NCI-H226 (cell line): ENCODE measurements at regions not wholly inside any gene's neighbourhood (a gene's known extent, or its start where the extent isn't known, plus 50 kb on each side); places are given as distances from the start of the nearest gene placed in this dataset.
"Not testable (repeated sequence)": the region's sequence is repeated elsewhere in the genome, so short reads cannot be mapped to it uniquely, and the experiment has no call there.

ENCODE experiments used
- DNase-seq: peaks from one replicate; pipeline ENCODE4 v3.0.0-alpha.2; 2015

DNA sequence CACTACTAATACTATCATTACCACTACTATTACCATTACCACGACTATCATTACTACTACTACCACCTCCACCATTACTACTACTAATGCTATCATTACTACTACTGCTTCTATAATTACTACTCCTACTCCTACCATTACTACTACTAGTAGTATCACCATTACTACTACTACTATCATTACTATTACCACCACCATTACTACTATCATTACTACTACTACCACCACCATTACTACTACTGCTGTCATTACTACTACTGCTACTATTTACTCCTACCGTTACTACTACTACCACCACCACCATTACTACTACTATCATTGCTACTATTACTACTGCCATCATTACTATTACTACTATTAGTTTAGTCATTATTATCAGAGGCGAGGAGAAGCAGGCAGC lies 140.9 kb upstream of the KCNJ15 start:
- no peak for DNase-seq

- DNase-seq, result no peak
These were observed 137.0 kb upstream of the KCNJ15 start for GRCh38 chr21:38119793-38120192.

DNA sequence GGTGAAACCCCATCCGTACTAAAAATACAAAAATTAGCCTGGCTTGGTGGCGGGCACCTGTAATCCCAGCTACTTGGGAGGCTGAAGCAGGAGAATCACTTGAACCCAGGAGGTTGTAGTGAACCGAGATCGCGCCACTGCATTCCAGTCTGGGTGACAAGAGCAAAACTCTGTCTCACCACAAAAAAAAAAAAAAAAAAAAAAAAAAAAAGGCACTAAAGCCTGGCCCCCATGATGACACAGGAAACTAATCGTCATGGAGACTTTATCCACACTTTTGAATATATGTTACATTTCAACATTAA lies 136.2 kb upstream of the KCNJ15 start:
- DNase-seq, result not testable (repeated sequence)

DNA sequence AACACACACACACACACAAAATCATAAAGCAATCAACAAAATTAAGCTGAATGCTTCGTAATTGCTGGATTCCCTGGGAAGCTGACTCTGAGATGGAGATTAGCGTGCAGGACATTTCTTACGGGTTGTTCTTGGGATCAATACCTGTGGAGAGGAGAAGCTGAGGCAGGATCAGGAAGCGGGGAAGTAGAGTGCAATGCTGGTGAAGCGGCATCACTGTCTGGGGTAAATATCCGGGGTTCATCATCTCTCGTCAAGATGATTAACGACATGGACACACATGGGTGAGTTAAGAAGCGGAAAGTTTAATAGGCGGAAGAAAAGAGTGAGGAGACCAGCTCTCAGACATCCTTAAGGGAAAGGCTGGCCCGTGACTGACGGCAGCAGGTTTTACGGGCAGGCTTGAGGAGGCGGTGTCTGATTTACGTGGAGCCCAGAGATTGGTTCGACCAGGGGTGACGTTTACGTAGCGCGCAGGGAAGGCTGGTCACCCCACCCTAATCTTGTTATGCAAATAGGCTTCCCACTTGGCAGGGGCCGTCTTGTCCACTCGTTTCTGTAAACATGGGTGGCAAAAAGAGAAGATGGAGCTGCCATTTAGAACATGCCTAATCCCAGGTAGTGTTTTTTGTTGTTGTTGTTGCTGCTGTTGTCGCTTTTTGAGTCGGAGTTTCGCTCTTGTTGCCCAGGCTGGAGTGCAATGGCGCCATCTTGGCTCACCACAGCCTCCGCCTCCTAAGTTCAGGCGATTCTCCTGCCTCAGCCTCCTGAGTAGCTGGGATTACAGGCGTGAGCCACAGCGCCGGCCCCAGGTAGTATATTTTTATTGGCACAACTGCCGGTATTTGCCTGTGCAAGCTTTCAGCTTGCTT lies 135.6 kb upstream of the KCNJ15 start:
- DNase-seq, result no peak

DNA sequence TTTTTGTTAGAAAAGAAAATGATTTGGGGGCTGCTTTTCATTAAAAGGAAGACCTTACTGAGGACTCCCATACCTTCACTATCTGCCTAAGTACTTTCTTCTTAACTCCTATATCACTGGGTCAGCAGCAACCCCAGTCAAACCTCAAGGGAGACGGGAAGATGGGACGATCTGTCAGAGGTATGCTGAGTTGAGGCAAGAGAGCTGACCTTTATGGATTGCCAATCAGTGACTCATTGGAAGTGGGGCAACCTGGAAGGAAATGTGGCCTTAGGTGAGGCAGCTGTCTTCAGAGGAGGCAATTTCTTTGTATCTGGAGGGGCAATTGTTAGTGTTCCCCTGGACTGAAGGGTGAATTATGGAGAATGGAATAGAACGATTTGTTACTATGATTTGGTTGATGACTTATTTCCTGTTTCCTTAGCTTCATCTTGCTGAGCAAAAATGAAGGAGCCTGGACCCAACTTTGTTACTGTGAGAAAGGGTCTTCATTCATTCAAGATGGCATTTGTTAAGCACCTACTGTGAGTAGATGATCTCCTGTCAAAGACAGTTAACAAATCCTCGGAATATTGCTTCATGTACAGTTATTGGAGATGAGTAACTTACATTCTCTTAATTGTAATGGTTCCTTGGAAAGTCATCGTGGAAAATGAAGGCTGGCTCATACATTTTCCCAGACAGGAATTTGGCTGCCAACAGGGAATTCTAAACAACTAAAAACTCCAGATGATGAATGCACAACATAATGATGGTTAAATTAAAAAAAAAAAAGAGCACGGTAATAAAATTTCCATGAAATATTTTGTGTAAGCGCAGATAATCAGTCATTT lies 134.7 kb upstream of the KCNJ15 start:
- DNase-seq, result no peak

GRCh38 chr21:38123626-38124025 lies 133.2 kb upstream of the KCNJ15 start:
- no peak for DNase-seq

DNA sequence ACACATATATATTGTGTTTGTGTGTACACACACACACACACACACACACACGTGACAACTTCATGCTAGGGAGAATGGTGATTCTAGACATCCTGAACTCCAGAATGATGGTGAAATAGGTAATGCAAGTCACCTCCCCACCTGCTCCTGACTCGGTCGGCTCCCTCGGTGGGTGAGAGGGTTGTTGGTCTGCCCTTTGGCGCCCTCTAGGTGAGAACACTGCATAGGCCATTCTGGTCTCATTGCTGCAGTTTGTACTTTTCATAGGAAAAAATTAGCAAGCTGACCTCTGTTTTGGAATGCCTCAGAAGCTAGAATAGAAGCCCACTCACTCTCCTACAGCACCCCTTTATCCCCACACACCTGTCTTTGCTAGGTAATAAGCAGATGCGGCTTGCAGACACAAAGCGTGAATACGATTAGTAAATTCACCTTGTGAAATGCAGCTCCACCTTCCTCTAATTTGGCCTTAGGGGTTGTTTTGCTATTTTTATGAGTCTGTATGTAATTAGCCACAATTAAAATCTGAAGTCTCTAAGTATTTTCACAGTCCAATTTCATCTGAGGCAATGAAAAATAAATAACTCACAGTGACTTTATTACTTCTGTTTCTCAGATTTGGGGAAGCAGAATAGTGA lies 130.0 kb upstream of the KCNJ15 start:
- DNase-seq, result peak; percentile 24

GRCh38 chr21:38129711-38130110 lies 127.1 kb upstream of the KCNJ15 start:
- DNase-seq, result no peak

GRCh38 chr21:38133240-38133639 lies 123.6 kb upstream of the KCNJ15 start:
- no peak for DNase-seq

- no peak for DNase-seq
These were observed 122.5 kb upstream of the KCNJ15 start for GRCh38 chr21:38134084-38134873.

- DNase-seq, result peak; percentile 53
These were observed 120.6 kb upstream of the KCNJ15 start for GRCh38 chr21:38136201-38136600.

- DNase-seq, result peak; percentile 84
These were observed 117.2 kb upstream of the KCNJ15 start for GRCh38 chr21:38139380-38140168.

DNA sequence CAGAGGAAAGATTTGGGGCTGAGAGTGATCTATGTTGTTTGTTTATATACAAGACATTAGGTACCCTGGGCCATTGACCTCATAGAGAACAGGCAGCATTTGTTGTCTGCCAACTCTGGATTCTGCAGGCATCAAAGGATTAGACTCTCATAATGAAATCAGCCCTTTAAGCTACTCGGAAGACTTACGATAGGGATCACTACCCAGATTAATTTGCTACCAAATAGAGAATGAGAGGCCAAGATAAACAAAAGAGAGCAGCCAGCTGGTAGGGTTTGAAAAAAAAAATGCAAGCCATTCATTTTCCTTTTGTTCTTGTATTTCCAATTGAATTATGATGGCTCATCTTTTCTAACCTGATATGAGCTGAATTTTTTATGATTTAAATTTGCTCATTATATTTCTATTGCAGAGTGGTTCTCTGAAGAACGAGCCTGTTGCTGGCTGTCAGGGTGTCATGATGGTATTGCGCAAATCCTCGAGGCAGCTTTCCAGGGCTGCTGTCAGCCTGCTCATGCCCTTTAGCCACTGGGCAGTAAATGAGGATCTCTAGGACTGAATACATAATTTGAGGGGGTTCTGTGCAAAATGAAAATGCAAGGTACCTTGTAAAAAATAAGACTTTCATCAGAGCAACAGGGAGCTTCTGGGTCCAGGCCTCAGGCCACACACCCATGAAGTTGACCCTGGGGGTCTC lies 116.4 kb upstream of the KCNJ15 start:
- peak; percentile 40 for DNase-seq

- DNase-seq, result no peak
These were observed 114.6 kb upstream of the KCNJ15 start for GRCh38 chr21:38142224-38142623.

DNA sequence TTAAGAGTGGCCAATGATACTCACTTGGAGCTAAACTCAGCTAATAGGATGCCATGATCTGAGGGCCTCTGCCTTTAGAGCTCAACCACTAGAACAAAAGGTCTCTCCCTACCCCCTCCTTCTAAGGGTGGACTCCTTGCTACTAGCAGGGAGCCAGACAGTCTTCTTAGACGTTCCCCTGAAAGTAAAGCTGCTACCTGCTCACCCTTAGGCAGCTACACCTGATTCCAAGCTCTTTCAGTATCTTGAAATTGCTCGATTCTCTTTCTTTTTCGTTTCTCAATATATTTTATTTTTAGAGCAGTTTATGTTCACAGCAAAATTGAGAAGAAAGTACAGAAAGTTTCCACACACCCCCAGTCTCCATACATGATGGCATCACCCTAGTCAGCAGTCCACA lies 112.6 kb upstream of the KCNJ15 start:
- DNase-seq, result no peak

GRCh38 chr21:38145104-38145503 lies 111.7 kb upstream of the KCNJ15 start:
- no peak for DNase-seq

GRCh38 chr21:38147391-38147790 lies 109.4 kb upstream of the KCNJ15 start:
- no peak for DNase-seq

DNA sequence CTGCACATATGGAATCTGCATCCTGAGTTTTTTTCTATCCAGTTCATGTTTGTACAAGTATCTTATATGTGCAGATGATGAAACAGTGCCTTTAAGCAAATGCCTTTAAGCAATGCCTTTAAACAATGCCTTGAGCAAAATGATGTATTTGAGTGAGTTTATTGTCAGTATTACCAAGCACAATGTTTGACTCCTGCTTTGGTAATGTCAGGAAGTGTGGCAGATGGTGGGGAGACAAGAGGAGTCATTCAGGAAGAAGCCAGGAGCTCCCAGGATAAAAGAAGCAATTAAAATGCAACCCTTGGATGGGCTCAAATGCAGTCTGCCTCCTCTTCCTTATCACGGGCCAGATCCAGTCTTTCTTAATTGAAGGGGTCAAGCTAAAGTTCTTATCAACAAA lies 108.7 kb upstream of the KCNJ15 start:
- no peak for DNase-seq

DNA sequence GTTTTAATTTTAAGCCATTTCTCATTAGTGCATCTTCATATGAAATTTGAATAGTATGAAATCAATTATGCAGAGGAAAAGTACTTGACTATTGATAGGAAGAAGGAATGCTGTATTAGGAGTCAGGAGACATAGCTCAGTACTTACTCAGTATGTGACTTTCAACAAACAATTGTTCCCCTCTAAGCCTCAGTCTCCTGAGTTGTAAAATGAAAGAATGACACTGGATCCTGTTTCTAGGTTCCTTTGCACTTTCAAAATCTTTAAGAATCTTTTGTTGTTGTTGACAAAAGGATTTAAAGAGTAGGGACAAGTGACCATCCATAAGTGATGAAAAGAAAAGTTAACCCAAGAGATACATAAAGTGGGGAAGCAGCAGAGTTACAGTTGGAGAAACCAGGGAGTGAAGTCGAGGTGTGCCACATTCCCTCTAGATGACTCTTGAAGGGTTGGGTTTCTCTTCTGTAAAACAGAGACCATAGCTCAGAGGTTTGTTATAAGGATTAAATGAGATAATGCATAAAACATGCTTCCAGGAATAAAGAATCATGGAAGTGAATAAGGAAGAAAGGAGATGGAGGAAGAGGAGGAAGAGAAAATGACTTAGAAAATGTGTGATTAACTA lies 105.7 kb upstream of the KCNJ15 start:
- DNase-seq, result no peak

- no peak for DNase-seq
These were observed 100.6 kb upstream of the KCNJ15 start for GRCh38 chr21:38156200-38156599.

- peak; percentile 39 for DNase-seq
These were observed 97.4 kb upstream of the KCNJ15 start for GRCh38 chr21:38159355-38159754.
